Esophagus muscularis mucosa (tissue), 4 donors: ENCODE measurements at regions not wholly inside any gene's neighbourhood (a gene's known extent, or its start where the extent isn't known, plus 50 kb on each side); places are given as distances from the start of the nearest gene placed in this dataset.

Source experiments
- DNase-seq: peaks from one replicate; pipeline ENCODE4 v3.0.0-alpha.2; 2017; ENCODE audit errors: extremely low spot score
- H3K27ac ChIP-seq, 4 donors: fragments of 200-600 bp; sonication (generic); replicated peaks in 1 of 4; 1 replicate in 3 of 4; 2 replicates in 1 of 4; pipeline ENCODE4 v1.5.1; 2016 to 2019; ENCODE audit warnings: mild to moderate bottlenecking in 1 of 4
- H3K27me3 ChIP-seq, 4 donors: fragments of 200-600 bp; sonication (generic); one replicate each; pipeline versions ENCODE4 v1.5.1 to v1.6.0; 2016 to 2019
- H3K36me3 ChIP-seq, 4 donors: fragments of 200-600 bp; sonication (generic); one replicate each; pipeline ENCODE4 v1.5.1; 2016 to 2019
- H3K4me1 ChIP-seq, 4 donors: fragments of 200-600 bp; sonication (generic); one replicate each; pipeline ENCODE4 v1.5.1; 2016 to 2019
- H3K4me3 ChIP-seq, 4 donors: fragments of 200-600 bp; sonication (generic); 1 replicate in 2 of 4; 2 replicates in 2 of 4; pipeline ENCODE4 v1.5.1; 2016 to 2019; ENCODE audit warnings: mild to moderate bottlenecking in 4 of 4, moderate library complexity in 1 of 4
- H3K9me3 ChIP-seq, 4 donors: fragments of 200-600 bp; sonication (generic); 1 replicate in 3 of 4; 2 replicates in 1 of 4; pipeline ENCODE4 v1.5.1; 2016 to 2019
- CTCF ChIP-seq, 3 experiments: fragments of 200-600 bp in 2 of 3; fragments of 450-650 bp in 1 of 3; sonication (generic) in 2 of 3; IDR thresholded peaks; one replicate each; pipeline ENCODE4 v1.5.1; 2017 to 2019; ENCODE audit warnings: antibody characterized with exemption in 3 of 3, mild to moderate bottlenecking in 2 of 3, moderate library complexity in 1 of 3
- EP300 ChIP-seq: sonication (generic); formaldehyde crosslinking; IDR thresholded peaks from one replicate; pipeline ENCODE4 v1.6.1; 2017; ENCODE audit warnings: antibody characterized with exemption
- POLR2A ChIP-seq: fragments of 450-650 bp; IDR thresholded peaks from one replicate; pipeline ENCODE4 v1.6.1; 2017; ENCODE audit warnings: antibody characterized with exemption, moderate library complexity, mild to moderate bottlenecking, low read depth
- POLR2AphosphoS5 ChIP-seq, 2 donors: sonication (generic); formaldehyde crosslinking; IDR thresholded peaks; one replicate each; pipeline ENCODE4 v1.6.1; 2017; ENCODE audit warnings: antibody characterized with exemption in 2 of 2
- WGBS: methylation state at CpG from one replicate; pipeline ENCODE4 v1.1.5; 2018; 5-methylcytosine and 5-hydroxymethylcytosine counted together
- intact Hi-C: fragments of 100-400 bp; cut with DNase I; formaldehyde crosslinking; loops from one replicate; pipeline ENCODE4 v1.15.1; 2023

- no peak for DNase-seq
- Histone ChIP-seq H3K27ac (no peak overlapping the region), H3K27me3 (no peaks in the 10 kb centered on the region), H3K9me3 (peaks cover 0 to 9% (median 2%) of the 10 kb centered on the region in 4 donors), H3K4me1 (no peaks in the 10 kb centered on the region), H3K36me3 (no peaks in the 10 kb centered on the region), H3K4me3 (no peak overlapping the region)
- WGBS = 55% methylated on average over 1 of the region's 1 CpG
- intact Hi-C loops = no loop called here
- TF ChIP-seq POLR2A (no peak), EP300 (no peak), CTCF (IDR thresholded peaks at IDR 0.05) (no peak), POLR2AphosphoS5 (IDR thresholded peaks at IDR 0.05) (no peak)
These were observed 208.6 kb upstream of the OR4E1 start for GRCh38 chr14:21882226-21882625.

- TF ChIP-seq POLR2A (no peak), CTCF (IDR thresholded peaks at IDR 0.05) (no peak), POLR2AphosphoS5 (IDR thresholded peaks at IDR 0.05) (no peak), EP300 (no peak)
- H3K4me3 ChIP-seq = no peak overlapping the region
- no peaks in the 10 kb centered on the region for H3K4me1 ChIP-seq
- no peaks in the 10 kb centered on the region for H3K36me3 ChIP-seq
- DNase-seq = no peak
- H3K27ac ChIP-seq = no peak overlapping the region
- intact Hi-C loops = no loop called here
- H3K9me3 ChIP-seq = peaks cover 0 to 9% (median 2%) of the 10 kb centered on the region in 4 donors
- WGBS = 86% methylated on average over 3 of the region's 3 CpGs
- H3K27me3 ChIP-seq = no peaks in the 10 kb centered on the region
These were observed 207.3 kb upstream of the OR4E1 start for GRCh38 chr14:21880918-21881317.

GRCh38 chr14:21875791-21876190 lies 202.2 kb upstream of the OR4E1 start:
- Histone ChIP-seq H3K27ac (no peak overlapping the region), H3K4me3 (no peak overlapping the region), H3K4me1 (no peaks in the 10 kb centered on the region), H3K36me3 (no peaks in the 10 kb centered on the region), H3K9me3 (no peaks in the 10 kb centered on the region), H3K27me3 (no peaks in the 10 kb centered on the region)
- intact Hi-C loops = no loop called here
- WGBS = 68% methylated on average over 2 of the region's 2 CpGs
- no peak for DNase-seq
- no peak for TF ChIP-seq POLR2A
- TF ChIP-seq CTCF (IDR thresholded peaks at IDR 0.05) = no peak
- no peak for TF ChIP-seq POLR2AphosphoS5 (IDR thresholded peaks at IDR 0.05)
- TF ChIP-seq EP300 = no peak

GRCh38 chr14:21874946-21875345 lies 201.3 kb upstream of the OR4E1 start:
- H3K4me1 ChIP-seq = no peaks in the 10 kb centered on the region
- H3K27me3 ChIP-seq = no peaks in the 10 kb centered on the region
- no peak overlapping the region for H3K27ac ChIP-seq
- intact Hi-C loops = no loop called here
- WGBS = 69% methylated on average over 1 of the region's 1 CpG
- no peak for TF ChIP-seq POLR2AphosphoS5 (IDR thresholded peaks at IDR 0.05)
- TF ChIP-seq POLR2A = no peak
- no peak for TF ChIP-seq EP300
- TF ChIP-seq CTCF (IDR thresholded peaks at IDR 0.05) = no peak
- no peaks in the 10 kb centered on the region for H3K36me3 ChIP-seq
- H3K4me3 ChIP-seq = no peak overlapping the region
- H3K9me3 ChIP-seq = no peaks in the 10 kb centered on the region
- no peak for DNase-seq

GRCh38 chr14:21874167-21874566 lies 200.5 kb upstream of the OR4E1 start:
- no peak for DNase-seq
- intact Hi-C loops = no loop called here
- TF ChIP-seq CTCF (IDR thresholded peaks at IDR 0.05) (no peak), POLR2AphosphoS5 (IDR thresholded peaks at IDR 0.05) (no peak), POLR2A (no peak), EP300 (no peak)
- no peaks in the 10 kb centered on the region for H3K4me1 ChIP-seq
- H3K36me3 ChIP-seq = no peaks in the 10 kb centered on the region
- WGBS = 64% methylated on average over 3 of the region's 3 CpGs
- H3K9me3 ChIP-seq = no peaks in the 10 kb centered on the region
- no peak overlapping the region for H3K27ac ChIP-seq
- H3K4me3 ChIP-seq = no peak overlapping the region
- H3K27me3 ChIP-seq = no peaks in the 10 kb centered on the region
